K562 (cell line): ENCODE measurements at regions not wholly inside any gene's neighbourhood (a gene's known extent, or its start where the extent isn't known, plus 50 kb on each side); places are given as distances from the start of the nearest gene placed in this dataset.

Experiments used
- ATAC-seq: fragments of 200-7000 bp; cut with Tn5 transposase; 3 replicates; pipeline ENCODE4 v1.9.1; 2020; ENCODE audit warnings: moderate library complexity
- BruUV-seq: library from RNA; stranded (reverse); fragments of 400-500 nt; replicated peaks from 2 replicates; lab custom pipeline; 2021; lab: Mats Ljungman, UMichigan
- CTCF ChIA-PET: fragments of 300-600 bp; formaldehyde crosslinking; extraction: SDS; loops from one replicate; lab custom pipeline; 2021; ENCODE audit warnings: low intra/inter-chr PET ratio; lab: Yijun Ruan, JAX
- POLR2A ChIA-PET: fragments of 300-600, 350-650 bp; sonication (Branson Sonifier 250); formaldehyde crosslinking; extraction: SDS; loops from one replicate; lab custom pipeline; 2021; ENCODE audit warnings: antibody characterized with exemption, inconsistent platforms; lab: Yijun Ruan, JAX
- DNase-seq, 4 experiments: peaks; one replicate each; pipeline versions ENCODE4 v3.0.0 to v3.0.0-alpha.2; 2011 to 2018; ENCODE audit warnings: low spot score in 3 of 4, mixed read lengths in 3 of 4; ENCODE audit errors: extremely low read depth in 1 of 4
- FAIRE-seq: peaks from 2 replicates; lab custom pipeline; 2011; peaks lifted over from hg19 to GRCh38; lab: Jason Lieb, UNC
- H2AFZ ChIP-seq: 2 replicates; pipeline ENCODE4 v1.6.0; 2011; ENCODE audit warnings: low read depth, low read length, control low read depth, inconsistent platforms
- H3K27ac ChIP-seq: fragments of 200-600 bp; 3 replicates; pipeline ENCODE4 v1.8.0; 2011; ENCODE audit warnings: low read depth, mild to moderate bottlenecking, control low read depth, inconsistent platforms, low read length, moderate library complexity, mixed read lengths; ENCODE audit errors: extremely low read depth
- H3K27me3 ChIP-seq, 2 experiments: fragments of 300-600 bp in 1 of 2; 2 replicates in 1 of 2; 3 replicates in 1 of 2; pipeline versions ENCODE4 v1.6.0 to v1.8.0; 2011; ENCODE audit warnings: inconsistent platforms in 2 of 2, low read length in 2 of 2, mild to moderate bottlenecking in 1 of 2, mixed read lengths in 1 of 2, moderate library complexity in 1 of 2; ENCODE audit not compliant: control insufficient read depth in 2 of 2, insufficient read depth in 2 of 2
- H3K36me3 ChIP-seq: fragments of 300-600 bp; 3 replicates; pipeline ENCODE4 v1.8.0; 2011; ENCODE audit warnings: mild to moderate bottlenecking, low read length, inconsistent platforms; ENCODE audit not compliant: control insufficient read depth, insufficient read depth
- H3K4me1 ChIP-seq, 2 experiments: fragments of 200-600 bp in 1 of 2; replicated peaks in 1 of 2; 2 replicates in 1 of 2; 3 replicates in 1 of 2; pipeline versions ENCODE4 v1.5.1 to v1.8.0; 2011; ENCODE audit warnings: inconsistent platforms in 2 of 2, low read length in 2 of 2, mild to moderate bottlenecking in 1 of 2, mixed read lengths in 1 of 2, moderate library complexity in 1 of 2; ENCODE audit not compliant: control insufficient read depth in 2 of 2, insufficient read depth in 2 of 2
- H3K4me2 ChIP-seq: 2 replicates; pipeline ENCODE4 v1.6.1; 2011; ENCODE audit warnings: low read length, control low read depth, inconsistent platforms, mixed read lengths; ENCODE audit not compliant: insufficient read depth
- H3K4me3 ChIP-seq: fragments of 200-600 bp; sonication (generic), shearing (Covaris generic); 2 replicates; pipeline ENCODE4 v1.5.1; 2016; ENCODE audit warnings: control low read depth, inconsistent platforms
- H3K79me2 ChIP-seq: fragments of 200-600 bp; 3 replicates; pipeline ENCODE4 v1.8.0; 2011; ENCODE audit warnings: low read length, inconsistent platforms; ENCODE audit not compliant: control insufficient read depth, insufficient read depth
- H3K9ac ChIP-seq, 2 experiments: 2 replicates each; pipeline versions ENCODE4 v1.6.0 to v1.6.1; 2011; ENCODE audit warnings: low read depth in 2 of 2, low read length in 2 of 2, control low read depth in 1 of 2, inconsistent platforms in 1 of 2, mild to moderate bottlenecking in 1 of 2, mixed read lengths in 1 of 2; ENCODE audit not compliant: insufficient read depth in 1 of 2
- H3K9me1 ChIP-seq: one replicate; pipeline ENCODE4 v1.6.0; 2011; ENCODE audit warnings: inconsistent platforms, mild to moderate bottlenecking, low read length, moderate library complexity; ENCODE audit not compliant: control insufficient read depth, insufficient read depth
- H3K9me3 ChIP-seq: replicated peaks from 2 replicates; pipeline ENCODE4 v1.5.1; 2011; ENCODE audit warnings: low read depth, low read length, inconsistent platforms; ENCODE audit not compliant: control insufficient read depth, insufficient read depth
- H4K20me1 ChIP-seq: replicated peaks from 2 replicates; pipeline ENCODE4 v1.6.1; 2011; ENCODE audit warnings: low read length, inconsistent platforms, mixed read lengths; ENCODE audit not compliant: control insufficient read depth, insufficient read depth
- CBX2 ChIP-seq: fragments of 200-600 bp; sonication (generic); IDR thresholded peaks from one replicate; pipeline ENCODE4 v1.6.1; 2012; ENCODE audit warnings: mild to moderate bottlenecking, low read length, inconsistent platforms; ENCODE audit not compliant: insufficient read depth, poor library complexity, severe bottlenecking
- COPS2 ChIP-seq: fragments of 450-650 bp; conservative IDR thresholded peaks from 2 replicates; pipeline ENCODE4 v1.6.1; 2016; ENCODE audit warnings: mild to moderate bottlenecking, moderate library complexity
- ETS1 ChIP-seq: conservative IDR thresholded peaks from 2 replicates; pipeline ENCODE4 v1.6.1; 2011; ENCODE audit warnings: low read depth, mild to moderate bottlenecking, low read length; ENCODE audit not compliant: control insufficient read depth
- KAT7 ChIP-seq: sonication (generic); formaldehyde crosslinking; IDR thresholded peaks from 2 replicates; pipeline ENCODE4 v1.8.0; 2022; ENCODE audit warnings: missing genetic modification reagents, mild to moderate bottlenecking, borderline replicate concordance
- NKRF ChIP-seq: fragments of 450-650 bp; IDR thresholded peaks from 2 replicates; pipeline ENCODE4 v1.6.1; 2016; ENCODE audit warnings: borderline replicate concordance
- PATZ1 ChIP-seq: fragments of 250-450 bp; sonication (Bioruptor Pico); IDR thresholded peaks from 2 replicates; pipeline ENCODE4 v1.5.0; 2020; ENCODE audit warnings: mild to moderate bottlenecking, borderline replicate concordance
- ZNF165 ChIP-seq: fragments of 250-450 bp; sonication (Bioruptor Pico); IDR thresholded peaks from 2 replicates; pipeline ENCODE4 v1.4.0; 2020; ENCODE audit warnings: borderline replicate concordance
- WGBS: fragments of 100-300 bp; shearing (Covaris generic); methylation state at CpG from one replicate; pipeline ENCODE4 v1.1.6; 2016; ENCODE audit warnings: low coverage, mixed read lengths; ENCODE audit not compliant: insufficient coverage; ENCODE audit errors: missing lambda C conversion rate; 5-methylcytosine and 5-hydroxymethylcytosine counted together
- in situ Hi-C: fragments of 300-500 bp; cut with MboI; formaldehyde crosslinking; loops from 4 replicates; pipeline ENCODE4 v1.15.0; 2018; ENCODE audit warnings: inconsistent platforms, mixed read lengths
- intact Hi-C: fragments of 100-400 bp; cut with micrococcal nuclease; formaldehyde crosslinking; loops from 2 replicates; pipeline ENCODE4 v1.14.2; 2022

- FAIRE-seq, result no peak
These were observed 2048.7 kb downstream of the PCDH7 start for GRCh38 chr4:32768664-32769389.

More at GRCh38 chr4:32768664-32769389, 2048.7 kb downstream of the PCDH7 start:
- 0% methylated on average over 2 of the region's 2 CpGs for WGBS
- ATAC-seq (no peak), DNase-seq (no peak)
- Histone ChIP-seq H3K9me1 (no peaks in the 10 kb centered on the region), H3K4me3 (no peak overlapping the region), H4K20me1 (no peaks in the 10 kb centered on the region), H3K4me1 (no peaks in the 10 kb centered on the region), H3K27ac (no peak overlapping the region), H3K36me3 (no peaks in the 10 kb centered on the region), H2AFZ (no peak overlapping the region), H3K9me3 (no peaks in the 10 kb centered on the region), H3K27me3 (no peaks in the 10 kb centered on the region), H3K4me2 (no peak overlapping the region), H3K9ac (no peak overlapping the region), H3K79me2 (no peaks in the 10 kb centered on the region)
- POLR2A ChIA-PET, result no interaction called here
- CTCF ChIA-PET, result no interaction called here
- TF ChIP-seq KAT7 (CRISPR knock-in tag), result no peak
- TF ChIP-seq ETS1, result no peak
- TF ChIP-seq COPS2, result no peak
- no peak for TF ChIP-seq ZNF165
- TF ChIP-seq PATZ1, result no peak
- TF ChIP-seq CBX2, result no peak
- no peak for TF ChIP-seq NKRF
- no TSS peak for BruUV-seq
- intact Hi-C loops (no loop called here), in situ Hi-C loops (no loop called here)
